GM21390 (cell line): ENCODE measurements at regions not wholly inside any gene's neighbourhood (a gene's known extent, or its start where the extent isn't known, plus 50 kb on each side); places are given as distances from the start of the nearest gene placed in this dataset.

Source experiments
- ATAC-seq: cut with Tn5 transposase; IDR thresholded peaks from one replicate; pipeline ENCODE4 v1.9.1; 2021; ENCODE audit not compliant: unreplicated experiment

DNA sequence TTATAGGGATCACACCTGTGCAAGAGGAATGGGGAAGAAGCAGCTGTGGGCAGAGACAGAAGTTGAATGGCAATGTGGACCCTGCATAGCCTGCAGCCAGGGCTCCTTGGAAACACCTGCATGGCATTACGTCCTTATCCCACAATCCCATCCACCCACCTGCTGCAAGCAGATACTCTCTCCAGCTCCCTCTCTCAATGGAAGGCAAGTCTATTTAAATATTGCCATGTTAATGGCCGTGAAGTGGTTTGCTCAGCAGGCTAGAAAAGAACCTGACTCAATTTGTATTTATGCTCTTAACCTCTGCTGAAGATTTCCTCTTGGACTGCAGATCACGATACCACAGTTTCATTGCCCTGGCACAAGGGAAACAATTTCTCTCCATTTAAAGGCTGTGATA, 417.0 kb downstream of the TYW1 start:
- no peak for ATAC-seq

DNA sequence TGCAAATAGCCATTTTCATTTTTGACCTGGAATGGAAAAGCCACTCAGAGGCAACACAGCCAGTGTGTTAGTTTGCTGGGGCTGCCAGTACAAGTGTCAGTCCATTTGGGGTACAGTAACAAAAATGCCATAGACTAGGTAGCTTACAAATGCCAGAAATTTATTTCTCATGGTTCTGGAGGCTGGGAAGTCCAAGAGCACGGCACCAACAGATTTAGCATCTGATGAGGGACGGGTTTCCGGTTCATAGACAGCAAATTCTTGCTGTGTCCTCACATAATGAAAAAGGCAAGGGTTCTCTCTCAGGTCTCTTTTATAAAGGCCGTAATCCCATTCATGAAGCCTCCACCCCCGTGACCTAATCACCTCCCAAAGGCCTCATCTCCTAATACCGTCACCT, 418.2 kb downstream of the TYW1 start:
- no peak for ATAC-seq

DNA sequence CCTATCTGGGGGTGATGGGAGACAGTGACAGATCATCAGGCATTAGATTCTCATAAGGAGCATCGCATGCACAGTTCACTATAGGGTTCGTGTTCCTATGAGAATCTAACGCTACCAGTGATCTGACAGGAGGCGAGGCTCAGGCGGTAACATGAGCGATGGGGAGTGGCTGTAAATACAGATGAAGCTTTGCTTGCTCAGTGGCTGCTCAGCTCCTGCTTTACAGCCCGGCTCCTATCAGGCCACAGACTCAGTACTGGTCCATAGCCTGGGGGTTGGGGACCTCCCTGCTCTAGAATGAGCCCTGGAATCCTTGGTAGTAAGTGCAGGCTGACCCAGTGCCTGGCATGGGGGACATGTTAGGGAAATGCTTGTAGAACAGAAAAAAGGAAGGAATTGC, 426.0 kb downstream of the TYW1 start:
- no peak for ATAC-seq

DNA sequence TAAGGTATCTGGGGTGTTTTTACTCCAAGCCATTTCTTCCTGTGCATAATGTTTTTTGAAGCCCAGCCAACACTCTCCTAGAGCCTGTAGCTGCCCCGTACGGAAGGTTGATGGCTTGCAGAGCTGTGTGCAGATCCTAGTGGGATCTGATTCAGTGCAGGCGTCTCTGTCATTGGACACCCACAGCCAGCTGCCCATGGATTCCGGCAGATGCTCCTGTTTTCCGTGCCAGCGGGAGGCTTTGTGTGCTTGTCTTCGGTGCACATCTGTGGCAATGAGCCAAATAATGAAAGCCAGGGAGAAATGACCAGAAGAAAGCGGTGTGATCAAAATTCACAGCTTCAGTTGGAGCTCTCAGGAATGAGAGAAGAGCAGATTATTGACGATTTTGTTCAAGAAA, 426.4 kb downstream of the TYW1 start:
- no peak for ATAC-seq

DNA sequence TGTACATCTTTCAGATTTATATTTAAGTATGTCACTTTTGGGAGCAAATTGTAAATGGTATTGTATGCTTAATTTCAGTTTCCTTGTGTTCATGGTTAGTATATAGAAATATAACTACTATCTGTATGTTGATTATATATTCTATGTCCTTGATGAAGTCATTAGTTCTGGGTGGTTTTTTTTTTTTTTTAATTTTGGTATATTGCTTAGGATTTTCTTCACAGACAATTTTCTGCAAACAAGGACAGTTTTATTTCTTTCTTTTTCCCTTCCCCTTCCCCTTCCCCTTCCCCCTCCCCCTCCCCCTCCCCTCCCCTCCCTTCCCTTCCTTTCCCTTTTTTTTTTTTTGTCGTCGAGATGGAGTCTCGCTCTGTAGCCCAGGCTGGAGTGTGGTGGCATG, 430.0 kb downstream of the TYW1 start:
- no peak for ATAC-seq

DNA sequence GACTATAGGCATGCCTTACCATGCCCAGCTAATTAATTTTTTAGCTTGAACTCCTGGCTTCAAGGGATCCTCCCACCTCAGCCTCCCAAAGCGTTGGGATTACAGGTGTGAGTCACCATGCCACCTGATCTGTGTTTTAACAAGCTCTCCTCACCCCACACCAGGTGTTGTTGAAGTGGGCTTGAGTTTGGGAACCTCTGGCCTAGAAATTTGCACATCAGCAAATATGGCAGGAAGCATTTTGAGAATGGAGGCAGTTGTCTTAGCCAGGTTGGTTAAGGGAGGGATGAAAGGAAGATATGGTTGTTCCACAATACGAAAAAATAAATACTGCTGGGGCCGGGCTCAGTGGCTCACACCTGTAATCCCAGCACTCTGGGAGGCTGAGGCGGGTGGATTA, 433.1 kb downstream of the TYW1 start:
- no peak for ATAC-seq

DNA sequence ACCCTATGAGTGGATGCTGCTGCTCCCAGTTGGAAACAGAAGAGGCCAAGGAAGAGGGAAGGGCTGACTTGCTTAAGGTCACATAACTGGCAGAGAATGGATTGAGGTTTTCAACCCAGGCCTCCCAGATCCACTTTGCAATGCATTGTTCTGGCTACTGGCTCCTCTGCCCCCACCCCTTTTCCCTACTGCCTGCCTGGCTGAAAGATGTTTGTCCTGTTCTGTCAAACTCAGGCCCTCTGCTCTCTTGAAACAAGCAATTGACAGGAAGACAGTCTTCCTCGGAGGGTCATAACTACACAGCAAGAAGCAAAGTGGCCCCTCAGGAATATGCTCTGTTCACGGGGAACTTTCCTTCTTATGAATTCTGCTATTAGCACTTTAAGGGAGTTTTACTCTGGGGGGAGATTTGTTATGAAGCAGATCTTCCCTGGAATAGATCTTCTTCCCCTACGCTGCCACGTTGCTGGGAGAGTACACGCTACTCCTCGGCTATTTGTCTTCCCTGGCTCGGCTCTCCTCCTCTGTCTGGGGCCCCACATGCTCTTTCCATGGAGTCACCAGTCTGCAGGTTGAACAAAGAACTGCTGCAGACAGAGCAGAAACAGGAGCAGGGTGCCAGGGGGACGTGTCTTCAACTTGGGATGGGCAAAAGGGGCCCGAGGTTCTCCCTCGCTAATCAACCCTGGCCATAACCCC, 436.1 kb downstream of the TYW1 start:
- no peak for ATAC-seq

DNA sequence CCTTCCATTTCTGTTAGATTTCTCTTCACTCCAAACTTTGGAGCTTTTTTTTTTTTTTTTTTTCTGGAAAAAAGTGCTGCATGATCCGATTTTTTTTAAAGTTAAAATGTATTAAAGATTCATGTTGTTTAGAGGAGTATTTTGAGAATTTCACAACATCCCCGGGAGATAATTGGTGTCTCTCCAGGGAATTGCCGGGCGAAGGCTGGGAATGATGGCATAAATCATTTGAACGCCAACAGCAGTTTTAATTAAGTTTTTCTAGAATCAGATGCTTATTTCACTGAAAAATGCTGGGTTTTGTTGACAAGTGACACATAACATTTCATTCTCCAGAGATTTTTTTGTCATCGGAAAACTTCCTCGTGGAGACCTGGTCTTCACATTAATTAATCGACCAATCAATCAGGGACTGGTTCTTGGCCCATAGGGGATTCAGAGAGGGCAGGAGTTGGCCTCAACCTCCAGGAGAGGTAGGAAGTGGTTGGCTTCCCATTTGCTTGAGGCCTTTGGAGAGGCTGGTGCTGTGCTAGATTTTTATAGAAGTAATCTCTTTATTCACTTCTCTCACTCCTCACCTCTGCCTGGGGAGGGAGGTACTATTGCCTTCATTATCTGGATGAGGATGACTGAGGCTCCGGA, 439.4 kb downstream of the TYW1 start:
- ATAC-seq: no peak

DNA sequence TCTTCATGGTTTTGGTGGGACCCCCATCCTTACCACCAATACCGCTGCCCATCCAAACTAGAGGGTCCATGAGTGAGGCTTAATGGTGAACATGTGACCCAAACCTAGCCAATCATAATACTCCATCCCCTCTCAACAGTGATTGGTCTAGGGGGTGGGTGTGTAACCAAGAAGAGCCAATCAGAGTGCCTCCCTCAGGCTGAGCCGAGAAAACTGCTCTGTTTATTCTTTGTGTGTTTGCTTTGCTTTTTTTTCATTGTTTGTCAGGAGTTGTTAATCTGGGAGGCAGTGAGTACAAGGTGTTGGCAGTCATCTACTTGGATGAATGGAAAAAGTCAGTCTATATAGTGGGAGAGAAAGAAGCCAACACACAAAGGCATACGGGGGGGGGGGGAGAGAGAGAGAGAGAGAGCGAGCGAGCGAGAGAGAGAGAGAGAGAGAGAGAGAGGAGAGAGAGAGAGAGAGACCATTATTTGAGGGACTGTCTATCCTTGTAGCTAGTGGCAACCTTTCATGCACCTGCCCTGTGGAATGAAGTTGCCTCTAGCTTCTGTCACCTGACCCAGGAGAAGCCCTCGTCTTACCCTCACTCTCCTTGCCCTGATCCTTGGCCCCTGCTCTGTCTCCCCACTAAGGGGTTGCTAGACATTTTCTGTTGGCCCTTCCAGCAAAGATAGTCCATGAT, 441.7 kb downstream of the TYW1 start:
- ATAC-seq: no peak

DNA sequence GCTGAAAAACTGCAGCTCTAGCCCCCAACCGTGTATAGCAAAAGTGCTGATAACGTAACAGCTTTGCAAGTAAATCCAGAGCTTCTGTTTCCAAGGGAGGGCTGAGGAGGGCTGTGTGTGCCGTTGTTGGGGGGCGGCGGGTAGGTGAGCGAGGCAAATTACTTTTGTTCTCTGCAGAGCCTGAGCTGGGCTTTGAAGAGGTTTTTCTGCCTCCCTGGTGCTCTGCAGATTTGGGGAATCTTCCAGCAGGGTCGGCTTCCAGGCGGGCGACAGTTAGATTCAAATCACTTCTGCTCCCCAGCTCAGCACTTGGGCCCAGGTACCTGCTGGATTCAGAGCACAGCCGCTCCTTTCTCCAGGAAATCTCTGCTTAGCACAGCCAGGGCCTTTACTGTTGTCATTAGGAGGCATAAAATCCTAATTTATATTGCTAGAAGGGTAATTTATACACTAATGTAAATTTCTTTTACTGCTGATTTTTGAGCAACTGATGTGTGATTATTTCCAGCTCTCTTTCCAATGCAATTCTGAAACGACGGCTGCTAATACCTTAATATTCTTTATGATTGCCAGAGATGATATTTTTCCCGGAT, 442.4 kb downstream of the TYW1 start:
- no peak for ATAC-seq

DNA sequence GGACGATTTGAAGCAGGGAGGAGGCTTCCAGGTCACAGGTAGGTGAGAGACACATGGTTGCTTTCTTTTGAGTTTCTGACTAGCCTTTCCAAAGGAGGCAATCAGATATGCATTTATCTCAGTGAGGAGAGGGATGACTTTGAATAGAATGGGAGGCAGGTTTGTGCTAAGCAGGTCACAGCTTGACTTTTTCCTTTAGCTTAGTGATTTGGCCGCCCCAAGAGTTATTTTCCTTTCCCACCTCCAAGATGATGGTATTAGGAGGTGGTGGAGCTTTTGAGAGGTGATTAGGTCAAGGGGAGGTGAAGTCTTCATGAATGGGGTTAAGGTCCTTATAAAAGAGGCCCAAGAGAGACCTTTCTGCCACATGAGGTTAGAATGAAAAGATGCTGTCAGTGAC, 443.7 kb downstream of the TYW1 start:
- no peak for ATAC-seq

DNA sequence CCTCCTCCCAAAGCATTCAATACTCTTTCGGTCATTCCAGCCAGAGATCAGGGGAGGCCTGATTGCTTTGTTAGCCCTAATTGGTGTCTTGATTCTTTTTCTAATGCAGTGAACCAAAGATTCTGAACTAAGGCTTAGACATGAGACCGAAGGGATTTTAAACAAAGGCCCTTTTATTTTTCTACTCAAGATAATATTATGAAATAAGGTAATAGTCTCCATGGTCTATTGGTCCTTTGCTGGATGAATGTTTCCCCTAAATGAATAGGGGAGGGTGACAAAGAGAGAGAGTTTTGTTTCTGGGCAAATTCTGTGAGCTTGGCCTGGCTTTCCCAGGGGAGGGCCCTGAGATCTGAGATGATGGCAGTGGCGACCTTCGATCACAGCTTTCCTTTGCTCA, 449.1 kb downstream of the TYW1 start:
- ATAC-seq: no peak

DNA sequence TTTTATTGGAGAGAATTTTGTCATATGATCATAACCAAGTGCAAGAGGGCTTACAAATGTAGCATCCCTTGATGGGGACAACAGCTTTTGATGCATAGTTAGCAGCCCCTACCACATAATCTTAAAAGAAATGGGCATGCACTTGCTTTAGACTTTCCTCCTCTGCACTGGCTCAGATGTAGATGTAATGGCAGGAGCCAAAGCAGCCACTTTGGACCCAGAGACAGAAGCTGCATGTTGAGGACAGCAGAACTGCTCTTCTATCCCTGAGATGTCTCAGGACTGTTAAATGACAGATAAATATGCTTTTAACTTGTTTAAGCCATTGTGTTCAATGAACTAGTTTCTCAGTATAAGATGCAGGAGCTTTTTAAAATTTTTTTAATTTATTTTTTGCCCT, 450.7 kb downstream of the TYW1 start:
- no peak for ATAC-seq

DNA sequence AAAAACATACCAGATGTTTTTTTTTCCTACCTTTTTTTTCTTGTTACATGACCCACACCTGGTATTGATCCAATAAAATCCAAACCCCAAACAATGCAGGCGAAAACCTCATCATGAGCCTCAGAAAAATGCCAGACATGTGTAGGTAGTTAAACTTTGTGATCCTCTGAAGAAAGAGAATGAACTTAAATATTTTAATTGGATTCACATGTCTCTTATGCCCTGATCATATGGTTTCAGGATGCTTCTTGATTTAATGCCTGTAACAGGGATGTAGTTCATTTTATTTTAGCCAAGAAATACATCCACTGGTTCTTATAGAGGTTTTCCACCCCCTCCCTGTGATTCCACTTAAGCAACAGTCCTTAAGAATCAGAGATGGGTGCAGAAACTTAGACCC, 451.6 kb downstream of the TYW1 start:
- ATAC-seq: no peak

DNA sequence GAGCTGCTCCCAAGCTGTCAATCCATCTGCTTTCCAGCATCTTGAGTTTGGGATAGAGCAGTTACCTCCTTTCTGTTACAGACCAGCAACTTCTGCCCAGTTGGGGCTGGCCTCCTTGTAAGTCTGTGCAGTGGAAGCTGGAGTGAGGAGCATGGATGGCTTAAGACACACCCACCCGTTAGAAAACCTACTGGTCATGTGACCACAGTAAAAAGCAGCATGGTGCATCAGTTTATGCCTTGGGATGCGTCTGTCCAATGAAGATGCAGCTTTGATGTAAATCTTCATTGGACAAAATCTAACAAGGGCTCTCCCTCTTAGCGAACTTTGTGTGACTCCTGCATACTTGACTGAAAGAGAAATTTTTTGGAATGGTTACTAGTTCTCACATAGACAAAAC, 453.5 kb downstream of the TYW1 start:
- ATAC-seq: no peak

DNA sequence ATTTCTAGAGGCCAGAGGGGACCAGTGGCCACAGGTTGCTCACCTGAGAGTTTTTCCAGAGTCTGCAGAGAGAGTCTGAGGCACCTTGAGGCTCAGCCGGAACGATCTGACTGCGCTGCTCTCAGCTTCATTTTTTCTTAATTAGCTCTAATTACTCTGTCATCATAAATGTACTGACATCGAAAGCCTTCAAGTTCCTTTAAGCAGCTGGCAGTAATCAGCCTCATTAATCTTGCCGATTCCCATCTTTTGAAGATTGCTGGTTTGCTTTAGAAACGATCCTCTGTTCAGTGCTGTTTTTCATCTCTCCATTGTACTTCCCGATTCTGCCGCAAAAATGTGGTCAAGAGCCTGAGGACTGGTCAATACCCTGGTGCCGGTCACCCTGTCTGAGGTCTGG, 454.7 kb downstream of the TYW1 start:
- ATAC-seq: no peak

DNA sequence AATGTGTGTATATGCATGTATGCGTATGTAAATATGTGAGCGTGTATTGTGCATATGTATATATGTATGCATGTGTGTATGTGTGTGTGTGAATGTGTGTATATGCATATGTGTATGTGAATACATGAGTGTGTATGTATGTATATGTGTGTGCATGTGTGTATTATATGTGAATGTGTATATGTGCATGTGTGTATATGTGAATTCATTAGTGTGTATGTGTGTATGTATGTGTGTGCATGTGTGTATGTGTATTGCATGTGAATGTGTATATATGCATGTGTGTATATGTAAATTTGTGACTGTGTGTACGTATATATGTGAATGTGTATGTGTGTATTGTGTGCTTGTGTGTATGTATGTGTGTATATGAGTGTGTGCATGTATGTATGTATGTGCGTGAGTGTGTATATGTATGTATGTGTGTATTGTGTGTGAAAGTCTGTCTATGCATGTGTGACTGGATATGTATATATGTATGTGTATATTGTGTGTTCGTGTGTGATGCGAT, 455.9 kb downstream of the TYW1 start:
- ATAC-seq: no peak

DNA sequence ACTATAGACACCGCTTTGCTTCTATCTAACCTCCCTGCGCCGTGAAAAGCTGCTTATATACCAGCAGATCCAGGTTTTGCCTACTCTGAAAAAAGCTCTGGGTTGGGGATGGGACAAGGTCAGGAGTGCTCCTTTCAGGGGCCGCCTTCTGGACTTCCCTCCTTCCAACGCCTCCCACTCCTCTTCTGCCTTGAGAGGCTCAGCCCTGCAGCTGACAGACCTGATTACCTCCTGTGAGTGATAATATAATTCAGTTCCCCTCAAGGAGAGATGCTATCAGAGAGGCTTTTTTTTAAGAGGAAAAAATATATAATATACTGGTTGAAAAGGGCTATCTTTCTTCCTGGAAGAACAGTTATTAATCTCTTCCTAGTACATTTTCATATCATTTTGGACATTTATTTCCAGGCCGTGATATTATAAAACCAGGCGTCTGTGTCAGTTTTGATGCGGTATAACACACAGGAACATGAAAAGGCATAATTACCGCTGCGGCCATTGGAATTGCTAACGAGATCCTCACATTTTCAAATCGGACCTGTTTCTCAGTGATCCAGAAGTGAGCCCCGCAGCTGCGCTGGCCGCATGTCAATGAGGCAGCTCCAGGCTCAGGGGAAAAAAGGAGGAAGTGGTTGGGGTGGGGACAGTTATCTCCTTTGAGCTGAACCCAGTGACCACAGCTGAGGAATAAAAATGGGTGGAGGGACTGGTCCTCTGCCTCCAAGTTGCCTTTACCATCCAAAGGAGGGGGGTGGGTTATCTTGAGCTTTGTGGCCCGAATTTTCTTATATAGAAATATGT, 457.1 kb downstream of the TYW1 start:
- ATAC-seq: no peak

DNA sequence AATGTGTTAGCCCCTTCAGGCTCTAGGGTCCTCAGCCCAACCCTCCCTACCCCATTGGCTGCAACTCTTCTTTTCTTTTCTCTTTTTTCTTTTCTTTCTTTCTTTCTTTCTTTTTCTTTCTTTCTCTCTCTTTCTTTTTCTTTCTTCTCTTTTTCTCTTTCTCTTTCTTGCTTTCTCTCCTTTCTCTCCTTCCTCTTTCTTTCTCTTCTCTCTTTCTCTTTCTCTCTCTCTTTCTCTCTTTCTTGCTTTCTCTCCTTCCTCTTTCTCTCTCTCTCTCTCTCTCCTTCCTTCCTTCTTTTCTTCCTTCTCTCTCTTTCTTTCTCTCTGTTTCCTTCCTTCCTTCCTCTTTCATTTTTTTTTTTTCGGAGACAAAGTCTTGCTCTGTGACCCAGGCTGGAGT, 458.9 kb downstream of the TYW1 start:
- ATAC-seq: no peak

DNA sequence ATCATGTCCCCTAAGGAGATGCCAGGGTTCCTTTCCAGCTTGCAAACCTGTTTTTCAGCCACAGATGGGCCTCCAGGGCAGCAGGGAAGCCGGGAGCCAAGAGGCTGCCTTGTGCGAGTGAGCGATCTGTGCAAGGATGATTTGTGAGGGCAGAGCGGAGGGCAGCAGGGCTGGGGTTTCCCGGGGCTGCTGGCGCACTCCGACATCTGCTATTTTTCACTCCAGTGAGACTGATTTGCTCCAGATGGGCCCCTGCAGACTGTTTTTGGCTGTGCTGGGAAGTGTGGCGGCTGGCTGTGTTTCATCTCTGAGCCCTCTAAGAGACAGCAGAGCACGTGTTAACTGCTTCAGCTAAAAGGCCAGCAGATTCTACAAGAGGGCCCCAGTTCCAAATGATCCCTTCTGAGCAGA, 466.2 kb downstream of the TYW1 start:
- ATAC-seq: no peak

DNA sequence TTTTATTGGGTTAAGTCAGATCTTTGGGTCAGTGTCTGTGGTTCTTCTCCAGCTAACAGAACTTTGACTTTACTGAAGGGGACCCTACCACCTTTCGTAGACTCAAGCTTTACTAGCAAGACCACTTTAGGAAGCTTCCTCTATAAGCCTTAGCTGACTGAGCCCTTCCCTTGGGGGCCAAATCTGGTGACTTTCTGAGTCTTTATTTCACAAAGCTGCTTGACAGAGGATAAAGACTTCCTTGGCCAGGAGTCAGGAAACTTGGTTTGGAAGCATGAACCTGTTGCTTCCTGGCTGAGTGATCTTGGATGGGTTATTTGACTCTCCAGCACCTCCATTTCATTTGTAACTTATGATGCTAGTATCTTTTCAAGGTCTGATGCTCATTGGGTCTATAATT, 466.7 kb downstream of the TYW1 start:
- ATAC-seq: no peak
